GM13976 (cell line): ENCODE measurements at regions not wholly inside any gene's neighbourhood (a gene's known extent, or its start where the extent isn't known, plus 50 kb on each side); places are given as distances from the start of the nearest gene placed in this dataset.

Experiments used
- DNase-seq: peaks from one replicate; pipeline ENCODE4 v3.0.0; 2012; ENCODE audit warnings: low spot score
- CTCF ChIP-seq: IDR thresholded peaks from 2 replicates; pipeline ENCODE4 v1.5.1; 2012; ENCODE audit warnings: borderline replicate concordance, mild to moderate bottlenecking; ENCODE audit not compliant: insufficient read depth; ENCODE audit errors: extremely low read depth, missing control alignments, control extremely low read depth
- in situ Hi-C: fragments of 300-500 bp; cut with MboI; formaldehyde crosslinking; loops from one replicate; pipeline ENCODE4 v1.12.0; 2022; ENCODE audit warnings: low sequenced_read_pairs, mixed read lengths, inconsistent platforms; ENCODE audit not compliant: unreplicated experiment

- in situ Hi-C loops, result loop anchor here (25.0 kb wide), 1 partner anchor 495 kb away; the partner anchor contains the start of gene LRRN3
- no peak for DNase-seq
Measured at GRCh38 chr7:110592557-110592956, 498.4 kb upstream of the LRRN3 start.

GRCh38 chr7:110593355-110593754 lies 497.6 kb upstream of the LRRN3 start:
- TF ChIP-seq CTCF, result no peak
- in situ Hi-C loops, result loop anchor here (25.0 kb wide), 1 partner anchor 494 kb away; the partner anchor contains the start of gene LRRN3
- no peak for DNase-seq

More at GRCh38 chr7:110592557-110592956, 498.4 kb upstream of the LRRN3 start:
- TF ChIP-seq CTCF, result no peak

- no peak for DNase-seq
- TF ChIP-seq CTCF, result no peak
- in situ Hi-C loops, result loop anchor here (25.0 kb wide), 1 partner anchor 492 kb away; the partner anchor contains the start of gene LRRN3
Measured at GRCh38 chr7:110595694-110596093, 495.2 kb upstream of the LRRN3 start.

- DNase-seq, result no peak
- TF ChIP-seq CTCF, result no peak
- in situ Hi-C loops, result no loop called here
Measured at GRCh38 chr7:110600956-110601355, 490.0 kb upstream of the LRRN3 start.

- no peak for TF ChIP-seq CTCF
- DNase-seq, result no peak
- in situ Hi-C loops, result no loop called here
Measured at GRCh38 chr7:110601710-110602109, 489.2 kb upstream of the LRRN3 start.

GRCh38 chr7:110604206-110604605 lies 486.7 kb upstream of the LRRN3 start:
- TF ChIP-seq CTCF, result no peak

More at GRCh38 chr7:110604206-110604605, 486.7 kb upstream of the LRRN3 start:
- in situ Hi-C loops, result no loop called here
- no peak for DNase-seq
